ENCODE measurements at regions not wholly inside any gene's neighbourhood (a gene's known extent, or its start where the extent isn't known, plus 50 kb on each side); places are given as distances from the start of the nearest gene placed in this dataset.

- no peaks in the 10 kb centered on the region for H3K36me3 ChIP-seq
- no peak overlapping the region for H3K4me3 ChIP-seq
- TF ChIP-seq EP300 (IDR thresholded peaks at IDR 0.05) (no peak), POLR2AphosphoS5 (IDR thresholded peaks at IDR 0.05) (no peak), POLR2A (IDR thresholded peaks at IDR 0.05) (no peak)
- H3K4me1 ChIP-seq = no peaks in the 10 kb centered on the region
- DNase-seq (ENCODE audit: low spot score in 2 of 2) = no peak
- H3K27ac ChIP-seq = no peak overlapping the region
- H3K9me3 ChIP-seq = no peaks in the 10 kb centered on the region
- WGBS = 95% methylated on average over 8 of the region's 8 CpGs
- H3K27me3 ChIP-seq = no peaks in the 10 kb centered on the region
Observed at GRCh38 chr2:147438882-147439281, 405.9 kb upstream of the ACVR2A start.

GRCh38 chr2:147433822-147434221 lies 411.0 kb upstream of the ACVR2A start:
- Histone ChIP-seq H3K27me3 (no peaks in the 10 kb centered on the region), H3K4me1 (no peaks in the 10 kb centered on the region), H3K27ac (no peak overlapping the region), H3K4me3 (no peak overlapping the region), H3K9me3 (no peaks in the 10 kb centered on the region), H3K36me3 (no peaks in the 10 kb centered on the region)
- 43% methylated on average over 2 of the region's 2 CpGs for WGBS
- DNase-seq (ENCODE audit: low spot score in 2 of 2) = no peak
- no peak for TF ChIP-seq POLR2AphosphoS5 (IDR thresholded peaks at IDR 0.05)
- TF ChIP-seq CTCF (IDR thresholded peaks at IDR 0.05) = no peak
- no peak for TF ChIP-seq POLR2A (IDR thresholded peaks at IDR 0.05)
- no peak for TF ChIP-seq EP300 (IDR thresholded peaks at IDR 0.05)

GRCh38 chr2:147430408-147430807 lies 414.4 kb upstream of the ACVR2A start:
- WGBS = 94% methylated on average over 3 of the region's 3 CpGs
- Histone ChIP-seq H3K27me3 (no peaks in the 10 kb centered on the region), H3K4me1 (no peaks in the 10 kb centered on the region), H3K27ac (no peak overlapping the region), H3K4me3 (no peak overlapping the region), H3K36me3 (no peaks in the 10 kb centered on the region), H3K9me3 (no peaks in the 10 kb centered on the region)
- no peak for DNase-seq (ENCODE audit: low spot score in 2 of 2)
- TF ChIP-seq CTCF (IDR thresholded peaks at IDR 0.05) (no peak), POLR2A (IDR thresholded peaks at IDR 0.05) (no peak), POLR2AphosphoS5 (IDR thresholded peaks at IDR 0.05) (no peak), EP300 (IDR thresholded peaks at IDR 0.05) (no peak)

GRCh38 chr2:147428120-147428747 lies 416.6 kb upstream of the ACVR2A start:
- Histone ChIP-seq H3K9me3 (no peaks in the 10 kb centered on the region), H3K27me3 (no peaks in the 10 kb centered on the region), H3K4me1 (no peaks in the 10 kb centered on the region), H3K4me3 (no peak overlapping the region), H3K36me3 (no peaks in the 10 kb centered on the region), H3K27ac (no peak overlapping the region)
- no peak for DNase-seq (ENCODE audit: low spot score in 2 of 2)
- no peak for TF ChIP-seq EP300 (IDR thresholded peaks at IDR 0.05)
- no peak for TF ChIP-seq POLR2AphosphoS5 (IDR thresholded peaks at IDR 0.05)
- no peak for TF ChIP-seq CTCF (IDR thresholded peaks at IDR 0.05)
- TF ChIP-seq POLR2A (IDR thresholded peaks at IDR 0.05) = no peak
- 94% methylated on average over 2 of the region's 2 CpGs for WGBS

GRCh38 chr2:147425437-147426029 lies 419.3 kb upstream of the ACVR2A start:
- no peak for DNase-seq (ENCODE audit: low spot score in 2 of 2)
- no peak overlapping the region for H3K4me3 ChIP-seq
- H3K27me3 ChIP-seq = no peaks in the 10 kb centered on the region
- no peaks in the 10 kb centered on the region for H3K36me3 ChIP-seq
- H3K4me1 ChIP-seq = no peaks in the 10 kb centered on the region
- TF ChIP-seq POLR2A (IDR thresholded peaks at IDR 0.05) (no peak), POLR2AphosphoS5 (IDR thresholded peaks at IDR 0.05) (no peak), CTCF (IDR thresholded peaks at IDR 0.05) (no peak), EP300 (IDR thresholded peaks at IDR 0.05) (no peak)
- 86% methylated on average over 3 of the region's 3 CpGs for WGBS
- H3K27ac ChIP-seq = no peak overlapping the region
- no peaks in the 10 kb centered on the region for H3K9me3 ChIP-seq

Measured in suprapubic skin (tissue), 4 donors.